NCI-H524 treated with DMSO at 0.1 percent for 48 hours (cell line): ENCODE measurements at regions not wholly inside any gene's neighbourhood (a gene's known extent, or its start where the extent isn't known, plus 50 kb on each side); places are given as distances from the start of the nearest gene placed in this dataset.

Experiments used
- DNase-seq: peaks from one replicate; lab custom pipeline; 2025; lab: John Stamatoyannopoulos, UW

GRCh38 chr4:159500861-159501260 is 398.0 kb downstream of the RAPGEF2 start:
- DNase-seq = no peak

DNA sequence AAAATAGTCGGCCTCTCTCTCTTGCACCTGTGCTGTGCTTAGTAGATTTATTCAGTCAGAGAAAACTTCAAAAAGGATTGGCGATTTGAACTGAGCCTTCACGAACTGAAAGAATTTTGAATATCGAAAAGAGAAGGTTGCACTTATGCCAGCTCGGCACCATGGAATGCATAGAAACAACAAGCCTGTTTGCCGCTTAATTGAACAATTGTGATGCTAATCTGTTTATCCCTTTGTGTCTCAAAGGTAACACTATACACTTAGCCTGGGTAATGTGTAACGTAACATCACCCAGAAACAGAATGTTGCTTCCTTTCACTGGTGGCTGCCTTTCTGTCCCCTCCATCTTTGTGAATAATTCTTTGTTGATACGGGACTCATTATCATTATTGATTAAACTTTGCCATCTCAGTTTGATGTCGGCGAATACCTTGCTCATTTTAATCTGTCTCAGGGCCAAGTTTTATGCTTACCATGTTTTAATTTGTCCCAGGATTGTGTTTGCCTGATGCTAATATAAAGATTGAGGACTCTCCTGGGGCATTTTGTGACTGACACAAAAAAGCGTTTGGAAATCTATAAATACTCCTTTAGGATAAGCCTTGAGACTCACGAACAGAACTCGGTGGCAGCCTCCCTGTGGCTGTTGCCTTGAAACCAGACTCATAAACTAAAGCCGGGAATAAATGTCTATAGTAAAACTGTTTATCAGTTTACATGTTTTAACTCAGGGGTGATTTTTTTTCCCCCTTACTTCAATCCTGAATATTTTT is 400.5 kb downstream of the RAPGEF2 start:
- DNase-seq = no peak

- no peak for DNase-seq
These were observed 401.8 kb downstream of the RAPGEF2 start for GRCh38 chr4:159504684-159505083.

DNA sequence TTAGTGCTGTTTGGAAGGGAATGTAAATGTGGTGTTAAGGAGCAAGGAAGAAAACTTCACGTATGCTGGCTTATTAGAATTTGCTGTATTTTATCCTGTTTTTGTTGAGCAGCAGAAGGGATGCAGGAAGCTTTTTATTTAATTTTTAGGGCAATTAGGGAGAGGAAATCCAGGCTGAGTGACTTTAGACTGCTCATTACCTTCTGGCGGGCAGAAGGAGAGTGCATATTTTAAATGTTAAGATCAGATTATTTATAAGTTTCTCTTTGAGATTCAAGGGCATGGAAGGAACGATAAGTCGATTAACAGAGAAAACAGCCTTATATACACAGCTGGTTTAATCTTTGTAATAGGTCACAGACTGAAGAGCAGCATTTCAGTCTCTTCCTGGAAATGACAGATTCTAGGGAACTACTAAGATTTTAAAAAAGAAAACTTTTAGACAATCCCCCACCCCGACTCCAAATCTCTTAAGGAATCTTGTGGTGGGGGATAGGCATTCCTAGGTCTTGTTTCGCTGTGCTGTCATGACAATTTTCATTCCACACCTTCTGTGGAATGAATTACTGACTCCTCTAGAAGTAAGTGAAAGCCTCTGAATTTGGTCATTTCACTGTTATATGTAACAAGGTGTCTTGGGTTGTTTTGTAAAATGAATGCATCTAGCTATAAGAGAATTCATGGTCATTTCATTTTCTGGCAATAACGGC is 402.5 kb downstream of the RAPGEF2 start:
- DNase-seq = peak; percentile 2

- DNase-seq = no peak
These were observed 404.1 kb downstream of the RAPGEF2 start for GRCh38 chr4:159506801-159507517.

DNA sequence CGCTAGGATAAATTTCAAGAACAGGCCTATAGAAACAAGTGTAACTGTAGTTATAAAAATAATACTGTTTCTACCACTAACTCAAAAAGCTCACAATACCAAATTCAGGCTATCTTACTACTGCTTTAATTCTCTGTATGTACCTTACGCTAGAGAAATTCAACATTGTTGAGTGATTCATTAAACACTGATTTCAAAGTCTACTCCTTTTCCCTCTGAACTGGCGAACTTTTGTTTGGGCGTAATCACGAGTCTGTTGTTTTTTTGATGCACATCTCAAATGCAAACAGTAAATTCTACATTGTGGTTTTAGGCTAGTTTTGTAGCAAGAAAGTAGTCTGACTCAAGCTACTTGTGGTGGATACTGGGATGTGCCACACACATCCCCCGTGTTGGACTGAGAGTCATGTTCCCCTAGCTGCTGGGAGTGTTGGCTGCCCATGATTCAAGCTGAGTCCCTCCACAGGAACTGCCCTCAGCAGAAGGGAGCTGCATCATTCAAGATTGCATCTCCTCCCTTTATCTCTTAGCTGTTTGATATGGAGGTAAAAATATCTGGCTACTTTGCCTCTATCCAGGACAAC is 406.1 kb downstream of the RAPGEF2 start:
- no peak for DNase-seq

- DNase-seq = no peak
These were observed 409.5 kb downstream of the RAPGEF2 start for GRCh38 chr4:159512348-159512747.

DNA sequence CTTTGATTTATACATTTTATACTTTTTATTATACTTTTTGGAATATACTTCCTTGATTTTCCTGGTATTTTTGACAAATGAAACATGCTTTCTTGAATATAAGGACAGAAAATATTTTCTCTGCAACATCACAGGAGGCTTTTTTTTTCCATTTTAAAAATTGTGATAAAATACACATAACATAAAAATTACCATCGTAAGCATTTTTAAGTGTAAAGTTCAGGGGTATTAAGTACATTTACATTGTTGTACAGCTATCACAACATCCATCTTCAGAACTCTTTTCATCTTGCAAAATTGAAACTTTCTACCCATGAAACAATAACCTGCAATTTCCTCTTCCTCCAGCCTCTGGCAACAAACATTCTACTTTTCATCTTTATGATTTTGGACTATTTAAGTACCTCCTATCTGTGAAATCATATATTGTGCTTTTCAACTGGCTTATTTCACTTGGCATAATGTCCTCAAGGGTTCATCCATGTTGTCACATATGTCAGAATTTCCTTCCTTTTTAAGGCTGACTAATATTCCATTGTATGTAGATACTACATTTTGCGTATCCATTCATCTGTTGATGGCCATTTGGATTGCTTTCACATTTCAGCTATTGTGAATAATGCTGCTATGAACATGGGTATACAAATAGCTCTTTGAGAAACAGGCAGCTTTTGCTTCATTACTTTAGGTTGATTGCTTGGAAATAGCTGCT is 412.6 kb downstream of the RAPGEF2 start:
- no peak for DNase-seq

DNA sequence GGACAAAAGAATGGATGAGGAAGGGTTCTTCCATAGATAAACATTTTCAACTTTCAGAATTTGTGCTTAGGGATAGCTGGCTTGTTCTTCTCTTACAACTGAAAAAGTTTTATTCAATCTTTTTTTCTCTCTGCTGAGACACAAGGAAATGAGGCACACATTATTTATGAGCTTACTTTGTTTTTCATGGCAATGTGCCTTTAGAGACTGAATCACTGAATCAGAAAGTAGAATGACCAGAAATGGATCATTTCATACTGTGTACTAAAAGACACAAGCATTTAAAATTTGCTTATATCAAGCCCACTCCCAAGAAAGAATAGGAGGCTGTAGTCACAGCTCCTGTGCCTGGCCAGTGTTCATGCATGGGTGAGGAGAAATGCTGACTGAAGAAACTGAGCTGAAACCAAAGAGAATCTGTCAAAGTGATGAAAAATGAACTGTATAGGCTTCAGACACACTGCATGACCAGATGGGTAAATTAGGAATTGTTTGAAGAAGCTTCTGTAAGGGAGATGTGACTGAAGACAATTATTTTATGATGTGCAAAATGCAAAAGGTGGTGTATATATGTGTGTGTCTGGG is 413.8 kb downstream of the RAPGEF2 start:
- DNase-seq = no peak

DNA sequence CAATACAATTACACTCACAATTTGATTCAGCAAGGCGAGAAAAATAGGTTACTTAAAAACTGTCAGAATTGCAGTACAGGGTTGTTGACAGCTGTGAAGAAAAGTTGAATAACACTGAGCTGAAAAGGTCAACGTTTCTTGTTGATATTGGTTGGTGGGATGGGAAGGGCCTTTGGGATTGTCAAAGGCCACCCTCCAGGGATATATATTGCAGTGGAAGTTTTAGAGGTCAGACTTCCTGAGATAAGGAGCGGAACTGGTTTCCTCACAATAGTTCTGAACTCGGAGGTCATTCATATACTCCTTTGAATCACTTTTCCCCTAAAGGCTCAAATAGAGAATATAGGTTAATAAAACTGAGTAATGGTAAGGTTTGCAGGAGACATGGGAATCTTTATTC is 417.2 kb downstream of the RAPGEF2 start:
- no peak for DNase-seq

DNA sequence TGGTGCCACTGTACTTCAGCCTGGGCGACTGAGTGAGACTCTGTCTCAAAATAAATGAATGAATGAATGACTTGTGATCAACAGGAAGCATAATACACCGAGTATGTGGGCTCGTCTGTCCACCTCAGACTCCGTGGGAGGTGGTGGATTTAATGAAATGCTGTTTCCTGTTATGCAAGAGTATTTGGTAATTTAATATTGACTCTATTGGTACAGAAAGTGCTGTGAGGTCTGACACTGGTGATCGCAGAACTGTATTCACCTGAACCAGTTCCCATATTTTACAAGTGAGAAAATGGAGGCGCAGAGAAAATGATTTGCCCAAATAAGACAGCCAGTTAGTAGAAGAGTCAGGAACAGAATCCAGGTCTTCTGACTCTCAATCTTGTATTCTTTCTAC is 423.3 kb downstream of the RAPGEF2 start:
- DNase-seq = no peak

DNA sequence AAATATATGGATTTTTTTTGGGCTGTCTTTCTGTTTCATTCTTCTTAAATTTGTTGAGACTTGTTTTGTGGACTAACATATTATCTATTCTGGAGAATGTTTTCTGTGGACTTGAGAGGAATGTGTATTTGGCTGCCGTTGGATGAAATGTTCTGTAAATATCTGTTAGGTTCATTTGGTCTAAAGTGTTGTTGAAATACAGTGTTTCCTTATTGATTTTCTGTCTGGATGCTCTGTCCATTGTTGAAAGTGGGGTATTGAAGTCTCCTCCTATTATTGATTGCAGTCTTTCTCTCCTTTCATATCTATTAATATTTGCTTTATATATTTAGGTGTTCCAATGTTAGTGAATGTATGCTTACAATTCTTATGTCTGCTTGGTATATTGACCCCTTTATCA is 431.8 kb downstream of the RAPGEF2 start:
- DNase-seq = no peak

DNA sequence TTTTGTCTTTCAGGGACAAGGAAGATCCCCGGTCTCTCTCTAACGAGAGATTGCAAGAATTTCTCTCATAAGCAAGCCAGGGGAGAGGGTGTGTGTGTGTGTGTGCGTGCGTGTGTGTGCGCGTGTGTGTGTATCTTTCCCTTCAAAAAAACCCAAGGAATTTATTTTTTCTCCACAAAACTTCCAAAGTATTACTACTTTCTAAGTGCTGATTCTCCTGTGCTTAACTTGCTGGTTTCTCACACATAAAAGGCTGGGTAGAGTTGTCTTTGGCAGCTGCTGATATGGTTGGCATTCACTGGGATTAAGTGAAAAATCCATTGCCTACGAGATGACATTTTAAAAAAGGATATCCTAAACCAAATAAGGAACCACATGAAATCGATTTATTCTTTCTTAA is 435.7 kb downstream of the RAPGEF2 start:
- DNase-seq = no peak

GRCh38 chr4:159540038-159540437 is 437.2 kb downstream of the RAPGEF2 start:
- no peak for DNase-seq

- no peak for DNase-seq
These were observed 437.6 kb downstream of the RAPGEF2 start for GRCh38 chr4:159540501-159540900.

DNA sequence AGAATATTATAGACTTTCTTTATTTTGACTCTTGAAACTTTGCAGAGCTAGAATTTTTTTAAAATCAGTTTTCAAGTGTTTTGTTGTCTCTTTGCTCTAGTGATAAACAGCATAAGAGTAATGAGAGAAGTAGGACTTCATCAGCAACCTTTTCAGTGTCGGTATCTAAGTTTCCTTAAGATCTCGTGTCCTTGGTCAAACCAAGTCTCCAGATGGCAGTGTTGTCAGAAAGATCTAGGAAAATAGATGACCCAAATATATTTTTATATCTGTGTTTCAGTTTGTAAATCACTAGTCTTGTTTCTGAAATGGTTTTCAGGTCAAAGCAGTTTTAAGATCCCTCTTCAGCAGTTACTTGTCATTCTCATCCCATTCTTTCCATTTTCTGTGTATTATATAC is 438.3 kb downstream of the RAPGEF2 start:
- no peak for DNase-seq

DNA sequence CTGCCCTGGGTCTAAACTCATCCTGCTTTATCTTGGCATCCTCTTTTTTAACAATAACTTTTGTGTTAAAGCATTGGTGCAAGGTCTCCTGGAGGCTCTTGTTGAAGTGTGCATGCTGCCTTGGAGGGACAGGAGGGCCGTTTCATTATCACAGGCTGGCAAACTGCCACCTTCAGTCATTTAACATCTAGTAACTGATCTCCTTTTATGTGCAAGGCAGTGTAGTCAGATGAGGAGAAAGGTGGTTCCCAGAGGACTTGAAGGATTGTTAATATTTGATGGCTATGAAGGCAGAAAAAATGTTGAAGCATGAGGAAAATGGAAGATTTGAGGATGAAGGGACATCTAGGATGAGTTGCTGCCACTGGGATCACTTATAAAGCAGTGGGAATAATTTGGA is 439.4 kb downstream of the RAPGEF2 start:
- no peak for DNase-seq

DNA sequence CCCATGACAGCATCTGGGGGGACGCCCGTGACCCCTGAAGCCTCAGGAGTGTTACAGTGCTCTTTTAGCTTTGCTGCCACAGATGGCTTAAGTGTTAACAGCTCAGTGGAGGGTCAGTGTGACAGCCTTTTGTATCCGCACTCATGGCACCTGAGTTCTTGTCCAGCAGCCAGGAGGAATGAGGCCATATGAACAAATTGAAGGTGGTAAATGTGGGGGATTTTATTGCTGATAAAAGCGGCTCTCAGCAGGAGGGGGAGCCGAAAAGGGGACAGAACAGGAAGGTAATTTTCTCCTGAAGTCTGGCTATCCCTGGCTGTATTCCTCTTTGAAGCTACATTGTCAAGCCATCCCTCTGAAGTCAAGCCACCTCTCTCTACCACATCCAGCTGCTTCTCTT is 441.0 kb downstream of the RAPGEF2 start:
- no peak for DNase-seq

DNA sequence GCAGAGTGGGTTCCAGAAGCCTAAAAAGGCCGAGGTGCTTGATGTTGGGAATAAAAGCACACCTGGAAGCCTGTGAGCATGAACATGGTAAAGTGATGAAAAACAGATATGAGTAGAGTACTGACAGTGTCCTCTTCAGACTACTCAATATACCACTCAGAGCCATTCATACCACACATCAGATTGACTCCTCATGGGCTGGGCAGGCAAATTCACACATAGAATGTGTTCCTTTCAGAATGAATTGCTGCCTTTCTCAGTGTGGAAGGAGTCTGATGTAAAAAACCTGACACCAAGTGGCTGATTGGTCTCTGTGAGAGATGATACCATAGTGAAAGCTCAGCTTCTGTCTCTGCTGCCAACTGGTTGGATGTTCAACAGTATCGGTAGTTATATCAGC is 442.7 kb downstream of the RAPGEF2 start:
- no peak for DNase-seq

GRCh38 chr4:159547645-159548308 is 444.9 kb downstream of the RAPGEF2 start:
- DNase-seq = no peak

DNA sequence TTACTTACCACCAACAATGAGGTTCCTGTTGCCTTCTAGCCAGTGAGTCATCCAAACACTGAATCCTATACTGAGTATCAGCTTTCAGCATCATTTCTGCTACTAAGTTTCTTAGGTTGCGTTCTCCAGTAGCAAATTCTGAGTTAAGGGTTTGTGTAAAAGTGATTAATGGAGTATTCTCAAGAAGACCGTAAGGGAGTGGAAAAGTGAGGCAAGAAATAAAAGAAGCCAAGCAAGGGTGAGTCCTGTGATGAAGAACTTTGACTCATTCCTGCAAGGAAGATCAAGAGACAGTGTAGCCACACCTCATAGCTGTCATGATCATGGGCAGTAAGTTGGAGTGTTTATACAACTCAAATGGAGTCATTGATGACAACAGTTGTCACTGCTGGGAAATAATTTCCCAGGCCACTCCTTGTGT is 446.2 kb downstream of the RAPGEF2 start:
- no peak for DNase-seq
